HUES64 (cell line): ENCODE measurements at regions not wholly inside any gene's neighbourhood (a gene's known extent, or its start where the extent isn't known, plus 50 kb on each side); places are given as distances from the start of the nearest gene placed in this dataset.

ENCODE experiments used
- H3K27ac ChIP-seq: 2 replicates; pipeline ENCODE4 v1.7.0; 2013; ENCODE audit warnings: low read depth, low read length, inconsistent platforms
- H3K27me3 ChIP-seq: 2 replicates; pipeline ENCODE4 v1.6.1; 2013; ENCODE audit warnings: mild to moderate bottlenecking, low read length; ENCODE audit not compliant: insufficient read depth
- H3K36me3 ChIP-seq: 2 replicates; pipeline ENCODE4 v1.6.1; 2013; ENCODE audit warnings: mild to moderate bottlenecking, low read length; ENCODE audit not compliant: insufficient read depth
- H3K4me1 ChIP-seq: 2 replicates; pipeline ENCODE4 v1.6.1; 2013; ENCODE audit warnings: mild to moderate bottlenecking, low read length, moderate library complexity; ENCODE audit not compliant: insufficient read depth
- H3K4me3 ChIP-seq: 2 replicates; pipeline ENCODE4 v1.5.1; 2013; ENCODE audit warnings: mild to moderate bottlenecking, low read length, moderate library complexity
- H3K9ac ChIP-seq: 2 replicates; pipeline ENCODE4 v1.6.1; 2013; ENCODE audit warnings: mild to moderate bottlenecking, low read depth, low read length
- H3K9me3 ChIP-seq: 2 replicates; pipeline ENCODE4 v1.6.1; 2013; ENCODE audit warnings: low read depth, low read length; ENCODE audit not compliant: insufficient read depth
- WGBS: fragments of 150-250, 120-280 bp; methylation state at CpG from one replicate; pipeline ENCODE4 v1.1.7; 2013; ENCODE audit warnings: missing lambda C conversion rate; 5-methylcytosine and 5-hydroxymethylcytosine counted together

GRCh38 chr12:115095073-115095748 is 411.2 kb upstream of the TBX3 start:
- H3K4me3 ChIP-seq, result no peak overlapping the region
- no peak overlapping the region for H3K27ac ChIP-seq
- H3K36me3 ChIP-seq, result no peaks in the 10 kb centered on the region
- no peak overlapping the region for H3K9ac ChIP-seq
- 83% methylated on average over 8 of the region's 10 CpGs for WGBS
- H3K27me3 ChIP-seq, result no peaks in the 10 kb centered on the region
- no peaks in the 10 kb centered on the region for H3K4me1 ChIP-seq
- H3K9me3 ChIP-seq, result no peaks in the 10 kb centered on the region

GRCh38 chr12:115094163-115094816 is 410.3 kb upstream of the TBX3 start:
- Histone ChIP-seq H3K27ac (no peak overlapping the region), H3K4me3 (no peak overlapping the region)
- 88% methylated on average over 8 of the region's 9 CpGs for WGBS

GRCh38 chr12:115093261-115093660 is 409.3 kb upstream of the TBX3 start:
- Histone ChIP-seq H3K4me1 (no peaks in the 10 kb centered on the region), H3K9ac (no peak overlapping the region), H3K27ac (no peak overlapping the region), H3K27me3 (no peaks in the 10 kb centered on the region), H3K4me3 (no peak overlapping the region), H3K9me3 (no peaks in the 10 kb centered on the region), H3K36me3 (no peaks in the 10 kb centered on the region)
- WGBS, result 92% methylated on average over 1 of the region's 1 CpG

More at GRCh38 chr12:115094163-115094816, 410.3 kb upstream of the TBX3 start:
- H3K9ac ChIP-seq, result no peak overlapping the region
- H3K27me3 ChIP-seq, result no peaks in the 10 kb centered on the region
- H3K4me1 ChIP-seq, result no peaks in the 10 kb centered on the region
- H3K36me3 ChIP-seq, result no peaks in the 10 kb centered on the region
- H3K9me3 ChIP-seq, result no peaks in the 10 kb centered on the region

GRCh38 chr12:115090783-115091182 is 406.8 kb upstream of the TBX3 start:
- H3K9me3 ChIP-seq, result no peaks in the 10 kb centered on the region
- no peak overlapping the region for H3K27ac ChIP-seq
- H3K4me3 ChIP-seq, result no peak overlapping the region
- no peaks in the 10 kb centered on the region for H3K36me3 ChIP-seq
- no peaks in the 10 kb centered on the region for H3K4me1 ChIP-seq
- no peaks in the 10 kb centered on the region for H3K27me3 ChIP-seq
- 87% methylated on average over 4 of the region's 4 CpGs for WGBS
- no peak overlapping the region for H3K9ac ChIP-seq

- no peaks in the 10 kb centered on the region for H3K27me3 ChIP-seq
- no peaks in the 10 kb centered on the region for H3K36me3 ChIP-seq
- H3K9me3 ChIP-seq, result no peaks in the 10 kb centered on the region
- no peak overlapping the region for H3K27ac ChIP-seq
- no peak overlapping the region for H3K9ac ChIP-seq
- no peak overlapping the region for H3K4me3 ChIP-seq
- WGBS, result 92% methylated on average over 13 of the region's 13 CpGs
- no peaks in the 10 kb centered on the region for H3K4me1 ChIP-seq
These were observed 405.2 kb upstream of the TBX3 start for GRCh38 chr12:115088995-115089841.

GRCh38 chr12:115088328-115088994 is 404.5 kb upstream of the TBX3 start:
- Histone ChIP-seq H3K9ac (no peak overlapping the region), H3K4me1 (no peaks in the 10 kb centered on the region), H3K27me3 (no peaks in the 10 kb centered on the region), H3K27ac (no peak overlapping the region), H3K9me3 (no peaks in the 10 kb centered on the region), H3K4me3 (no peak overlapping the region), H3K36me3 (no peaks in the 10 kb centered on the region)
- 90% methylated on average over 3 of the region's 3 CpGs for WGBS

- H3K9me3 ChIP-seq, result no peaks in the 10 kb centered on the region
- no peak overlapping the region for H3K4me3 ChIP-seq
- H3K27ac ChIP-seq, result no peak overlapping the region
- H3K9ac ChIP-seq, result no peak overlapping the region
- H3K36me3 ChIP-seq, result no peaks in the 10 kb centered on the region
- no peaks in the 10 kb centered on the region for H3K4me1 ChIP-seq
- H3K27me3 ChIP-seq, result no peaks in the 10 kb centered on the region
- WGBS, result 99% methylated on average over 6 of the region's 7 CpGs
These were observed 401.6 kb upstream of the TBX3 start for GRCh38 chr12:115085594-115085993.

- Histone ChIP-seq H3K4me3 (no peak overlapping the region), H3K9ac (no peak overlapping the region), H3K27me3 (no peaks in the 10 kb centered on the region), H3K27ac (no peak overlapping the region), H3K36me3 (no peaks in the 10 kb centered on the region), H3K9me3 (no peaks in the 10 kb centered on the region), H3K4me1 (no peaks in the 10 kb centered on the region)
- WGBS, result 93% methylated on average over 4 of the region's 4 CpGs
These were observed 395.8 kb upstream of the TBX3 start for GRCh38 chr12:115079760-115080159.

GRCh38 chr12:115078990-115079389 is 395.0 kb upstream of the TBX3 start:
- Histone ChIP-seq H3K4me1 (no peaks in the 10 kb centered on the region), H3K27me3 (no peaks in the 10 kb centered on the region), H3K36me3 (no peaks in the 10 kb centered on the region), H3K9ac (no peak overlapping the region), H3K9me3 (no peaks in the 10 kb centered on the region), H3K4me3 (no peak overlapping the region), H3K27ac (no peak overlapping the region)
- 80% methylated on average over 6 of the region's 6 CpGs for WGBS

GRCh38 chr12:115078334-115078733 is 394.4 kb upstream of the TBX3 start:
- H3K27me3 ChIP-seq, result no peaks in the 10 kb centered on the region
- 83% methylated on average over 3 of the region's 4 CpGs for WGBS

More at GRCh38 chr12:115078334-115078733, 394.4 kb upstream of the TBX3 start:
- no peaks in the 10 kb centered on the region for H3K4me1 ChIP-seq
- no peak overlapping the region for H3K9ac ChIP-seq
- H3K4me3 ChIP-seq, result no peak overlapping the region
- H3K27ac ChIP-seq, result no peak overlapping the region
- H3K9me3 ChIP-seq, result no peaks in the 10 kb centered on the region
- no peaks in the 10 kb centered on the region for H3K36me3 ChIP-seq
